Adipocyte (in vitro differentiated cells): ENCODE measurements at regions not wholly inside any gene's neighbourhood (a gene's known extent, or its start where the extent isn't known, plus 50 kb on each side); places are given as distances from the start of the nearest gene placed in this dataset.
A peak's percentile ranks its signal among the peaks of the same experiment; 100 is the strongest.

Source experiments
- DNase-seq: peaks from one replicate; pipeline ENCODE4 v3.0.0-alpha.2; 2015; ENCODE audit warnings: low read depth
- H3K27me3 ChIP-seq: replicated peaks from 2 replicates; pipeline ENCODE4 v1.7.0; 2013; ENCODE audit warnings: mild to moderate bottlenecking, low read length, moderate library complexity; ENCODE audit not compliant: control insufficient read depth, insufficient read depth
- H3K36me3 ChIP-seq: 2 replicates; pipeline ENCODE4 v1.7.0; 2013; ENCODE audit warnings: low read length, mild to moderate bottlenecking, moderate library complexity; ENCODE audit not compliant: control insufficient read depth, insufficient read depth, severe bottlenecking
- H3K4me1 ChIP-seq: 2 replicates; pipeline ENCODE4 v1.7.0; 2013; ENCODE audit warnings: mild to moderate bottlenecking, low read length, moderate library complexity; ENCODE audit not compliant: control insufficient read depth, insufficient read depth
- H3K4me3 ChIP-seq: 2 replicates; pipeline ENCODE4 v1.7.0; 2013; ENCODE audit warnings: mild to moderate bottlenecking, low read length, moderate library complexity
- H3K9ac ChIP-seq: 2 replicates; pipeline ENCODE4 v1.7.0; 2013; ENCODE audit warnings: mild to moderate bottlenecking, low read length, moderate library complexity
- H3K9me3 ChIP-seq: 2 replicates; pipeline ENCODE4 v1.7.0; 2013; ENCODE audit warnings: mild to moderate bottlenecking, low read length, moderate library complexity; ENCODE audit not compliant: control insufficient read depth

DNA sequence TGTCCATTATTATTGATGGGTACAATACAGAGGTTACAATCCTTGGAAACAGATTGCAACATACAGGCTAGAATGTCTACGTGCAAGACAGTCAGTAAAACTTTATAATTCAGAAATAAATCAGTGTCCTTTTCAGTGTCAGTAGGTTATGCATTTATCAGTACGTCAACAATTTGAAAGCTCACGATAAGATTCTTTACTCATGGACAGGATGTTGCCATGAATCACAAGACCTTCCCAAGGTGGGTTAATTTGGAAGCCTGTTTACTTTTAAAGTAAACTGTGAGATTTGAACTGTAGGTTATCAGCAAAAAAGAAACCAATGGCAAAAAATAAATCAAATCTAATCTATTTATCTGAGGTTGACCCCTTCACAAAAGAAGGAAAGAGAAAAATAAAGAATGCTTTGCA is 243.9 kb upstream of the AGTR1 start:
- H3K4me1 ChIP-seq = peaks cover 14% of the 10 kb centered on the region
- no peaks in the 10 kb centered on the region for H3K27me3 ChIP-seq
- H3K36me3 ChIP-seq = no peaks in the 10 kb centered on the region
- H3K9me3 ChIP-seq = no peaks in the 10 kb centered on the region
- H3K4me3 ChIP-seq = no peak overlapping the region
- no peak for DNase-seq
- no peak overlapping the region for H3K9ac ChIP-seq

DNA sequence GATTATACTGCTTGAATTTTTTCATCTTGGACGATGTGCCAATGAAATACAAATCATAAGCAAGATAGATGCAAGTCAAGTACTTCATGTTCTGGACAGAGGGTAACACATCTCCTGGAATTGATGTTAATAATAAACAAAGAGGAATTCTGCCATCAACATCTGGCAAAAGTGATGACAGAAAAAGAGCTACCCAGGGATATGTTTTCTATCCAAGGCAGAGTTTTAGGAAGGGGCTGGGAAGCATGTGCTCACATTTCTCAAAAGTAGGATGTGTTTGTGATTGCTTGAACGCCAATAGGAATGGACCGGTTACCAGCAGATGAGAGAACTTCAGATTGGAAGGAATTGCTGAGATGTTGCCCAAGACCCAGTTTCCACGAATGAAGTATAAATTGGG is 242.6 kb upstream of the AGTR1 start:
- no peak for DNase-seq
- H3K4me3 ChIP-seq = peak overlapping the region; percentile 31
- H3K9ac ChIP-seq = no peak overlapping the region
- H3K36me3 ChIP-seq = no peaks in the 10 kb centered on the region
- H3K4me1 ChIP-seq = peaks cover 14% of the 10 kb centered on the region
- no peaks in the 10 kb centered on the region for H3K9me3 ChIP-seq
- H3K27me3 ChIP-seq = no peaks in the 10 kb centered on the region

- H3K27me3 ChIP-seq = no peaks in the 10 kb centered on the region
- no peaks in the 10 kb centered on the region for H3K36me3 ChIP-seq
- peaks cover 14% of the 10 kb centered on the region for H3K4me1 ChIP-seq
- no peak overlapping the region for H3K9ac ChIP-seq
- no peak for DNase-seq
- H3K9me3 ChIP-seq = no peaks in the 10 kb centered on the region
- H3K4me3 ChIP-seq = no peak overlapping the region
These were observed 239.8 kb upstream of the AGTR1 start for GRCh38 chr3:148457886-148458285.

DNA sequence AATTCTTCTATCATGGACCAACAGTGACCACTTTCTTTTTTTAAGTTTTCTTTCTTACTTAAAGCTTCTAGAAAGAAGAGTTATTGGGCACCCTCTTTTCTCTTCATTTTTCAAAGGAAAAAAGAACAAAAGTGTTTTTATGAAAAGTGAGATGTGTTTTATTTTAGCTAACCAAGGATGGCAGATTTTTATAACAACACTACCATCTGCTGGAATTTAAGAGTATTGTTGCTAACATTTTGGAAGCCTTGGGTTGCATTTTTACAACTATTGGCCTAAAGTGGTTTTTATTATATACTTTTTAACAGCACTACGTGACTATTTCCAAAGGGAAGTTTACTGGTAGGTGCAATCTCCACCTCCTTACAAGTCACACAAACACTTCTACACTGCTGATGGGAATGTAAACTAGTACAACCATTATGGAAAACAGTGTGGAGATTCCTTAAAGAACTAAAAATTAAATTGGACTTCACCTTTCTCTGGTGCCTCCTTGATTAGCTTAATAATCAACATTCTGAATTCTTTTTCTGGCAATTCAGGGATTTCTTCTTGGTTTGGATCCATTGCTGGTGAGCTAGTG is 237.7 kb upstream of the AGTR1 start:
- no peak overlapping the region for H3K4me3 ChIP-seq
- H3K4me1 ChIP-seq = peaks cover 23% of the 10 kb centered on the region
- H3K36me3 ChIP-seq = no peaks in the 10 kb centered on the region
- no peaks in the 10 kb centered on the region for H3K27me3 ChIP-seq
- no peak overlapping the region for H3K9ac ChIP-seq
- no peaks in the 10 kb centered on the region for H3K9me3 ChIP-seq
- DNase-seq = peak; percentile 27

- Histone ChIP-seq H3K27me3 (no peaks in the 10 kb centered on the region), H3K4me1 (peaks cover 16% of the 10 kb centered on the region), H3K9me3 (no peaks in the 10 kb centered on the region), H3K4me3 (no peak overlapping the region), H3K9ac (no peak overlapping the region), H3K36me3 (no peaks in the 10 kb centered on the region)
- no peak for DNase-seq
These were observed 237.0 kb upstream of the AGTR1 start for GRCh38 chr3:148460686-148461085.

DNA sequence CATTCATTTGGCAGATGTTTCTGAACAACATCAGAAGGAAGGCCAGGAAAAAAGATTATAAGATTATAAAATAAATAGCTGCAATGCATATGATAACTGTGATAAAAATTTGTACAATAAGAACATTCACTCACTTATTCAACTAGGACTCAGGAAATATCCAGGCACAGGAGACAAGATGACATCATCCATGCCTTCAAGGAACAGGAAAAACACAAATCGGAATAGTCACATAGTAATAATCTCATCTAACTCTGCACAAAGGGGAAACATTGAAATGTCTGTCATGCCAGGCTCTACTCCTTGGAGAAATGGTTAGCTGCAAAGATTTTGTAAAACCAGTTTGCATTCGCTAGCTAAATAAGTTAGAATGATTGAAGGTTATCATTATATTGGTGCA is 233.5 kb upstream of the AGTR1 start:
- Histone ChIP-seq H3K9ac (no peak overlapping the region), H3K9me3 (no peaks in the 10 kb centered on the region), H3K27me3 (no peaks in the 10 kb centered on the region), H3K4me1 (peaks cover 14% of the 10 kb centered on the region), H3K36me3 (no peaks in the 10 kb centered on the region), H3K4me3 (no peak overlapping the region)
- peak; percentile 7 for DNase-seq

DNA sequence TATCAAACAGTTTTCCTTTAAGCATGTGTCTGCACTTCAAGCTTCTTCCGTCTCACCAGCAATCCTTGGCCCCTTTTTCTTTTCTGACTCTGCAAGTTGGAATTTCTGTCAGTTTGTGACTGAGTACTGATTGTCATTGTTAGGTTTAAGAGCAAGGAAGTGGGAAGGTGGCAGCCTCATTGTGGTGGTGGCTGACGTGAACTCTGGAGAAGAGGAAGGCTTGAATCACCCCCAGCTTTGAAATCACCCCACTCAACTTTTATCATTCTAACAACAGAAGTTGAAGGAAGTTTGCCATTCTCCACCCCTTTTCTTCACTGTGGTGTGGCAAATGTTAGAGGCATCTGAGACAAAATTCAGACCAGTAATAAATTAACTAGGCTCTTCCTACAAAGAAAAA is 231.6 kb upstream of the AGTR1 start:
- Histone ChIP-seq H3K27me3 (no peaks in the 10 kb centered on the region), H3K4me3 (no peak overlapping the region), H3K36me3 (no peaks in the 10 kb centered on the region), H3K9ac (no peak overlapping the region), H3K4me1 (peaks cover 14% of the 10 kb centered on the region), H3K9me3 (no peaks in the 10 kb centered on the region)
- peak; percentile 3 for DNase-seq

- Histone ChIP-seq H3K4me1 (peaks cover 14% of the 10 kb centered on the region), H3K9ac (no peak overlapping the region), H3K27me3 (no peaks in the 10 kb centered on the region), H3K9me3 (no peaks in the 10 kb centered on the region), H3K4me3 (no peak overlapping the region), H3K36me3 (no peaks in the 10 kb centered on the region)
- no peak for DNase-seq
These were observed 230.5 kb upstream of the AGTR1 start for GRCh38 chr3:148466980-148467740.

GRCh38 chr3:148477375-148477774 is 220.3 kb upstream of the AGTR1 start:
- H3K4me3 ChIP-seq = no peak overlapping the region

GRCh38 chr3:148493631-148494030 is 204.1 kb upstream of the AGTR1 start:
- no peak overlapping the region for H3K4me3 ChIP-seq

More at GRCh38 chr3:148477375-148477774, 220.3 kb upstream of the AGTR1 start:
- no peaks in the 10 kb centered on the region for H3K36me3 ChIP-seq
- H3K9me3 ChIP-seq = peaks cover 8% of the 10 kb centered on the region
- H3K9ac ChIP-seq = no peak overlapping the region
- H3K4me1 ChIP-seq = no peaks in the 10 kb centered on the region
- H3K27me3 ChIP-seq = no peaks in the 10 kb centered on the region
- no peak for DNase-seq

GRCh38 chr3:148494451-148494850 is 203.3 kb upstream of the AGTR1 start:
- no peaks in the 10 kb centered on the region for H3K36me3 ChIP-seq
- no peak overlapping the region for H3K9ac ChIP-seq
- no peak overlapping the region for H3K4me3 ChIP-seq
- DNase-seq = no peak
- H3K4me1 ChIP-seq = no peaks in the 10 kb centered on the region
- H3K9me3 ChIP-seq = no peaks in the 10 kb centered on the region
- no peaks in the 10 kb centered on the region for H3K27me3 ChIP-seq

More at GRCh38 chr3:148493631-148494030, 204.1 kb upstream of the AGTR1 start:
- H3K27me3 ChIP-seq = no peaks in the 10 kb centered on the region
- H3K9me3 ChIP-seq = no peaks in the 10 kb centered on the region
- H3K9ac ChIP-seq = no peak overlapping the region
- no peaks in the 10 kb centered on the region for H3K36me3 ChIP-seq
- H3K4me1 ChIP-seq = no peaks in the 10 kb centered on the region
- DNase-seq = no peak
